Endothelial cell of umbilical vein (primary cell): ENCODE measurements at regions not wholly inside any gene's neighbourhood (a gene's known extent, or its start where the extent isn't known, plus 50 kb on each side); places are given as distances from the start of the nearest gene placed in this dataset.

Experiments
- BruUV-seq: library from RNA; stranded (reverse); fragments of 400-500 nt; replicated peaks from 2 replicates; lab custom pipeline; 2021; lab: Mats Ljungman, UMichigan
- CTCF ChIA-PET: fragments of 300-600, 350-600 bp; sonication (Branson Sonifier 250); formaldehyde crosslinking; loops from one replicate; lab custom pipeline; 2021; ENCODE audit warnings: antibody characterized with exemption, inconsistent platforms; lab: Charles Lee
- POLR2A ChIA-PET: fragments of 300-600, 350-600 bp; sonication (Branson Sonifier 250); formaldehyde crosslinking; loops from one replicate; lab custom pipeline; 2021; ENCODE audit warnings: antibody characterized with exemption, inconsistent platforms; lab: Charles Lee
- DNase-seq: peaks from one replicate; pipeline ENCODE4 v3.0.0-alpha.2; 2011; ENCODE audit warnings: low read depth, low spot score
- FAIRE-seq: peaks from 2 replicates; lab custom pipeline; 2011; peaks lifted over from hg19 to GRCh38; lab: Jason Lieb, UNC
- H2AFZ ChIP-seq: 2 replicates; pipeline ENCODE4 v1.6.0; 2012; ENCODE audit warnings: low read depth, low read length, control low read depth, inconsistent platforms
- H3K27ac ChIP-seq: 2 replicates; pipeline ENCODE4 v1.5.1; 2011; ENCODE audit warnings: low read depth, mild to moderate bottlenecking, control low read depth, low read length, moderate library complexity; ENCODE audit not compliant: insufficient read depth
- H3K27me3 ChIP-seq, 2 experiments: 2 replicates each; pipeline versions ENCODE4 v1.6.0 to v1.6.1; 2011; ENCODE audit warnings: low read length in 2 of 2, mixed read lengths in 1 of 2; ENCODE audit not compliant: control insufficient read depth in 2 of 2, insufficient read depth in 2 of 2
- H3K36me3 ChIP-seq, 2 experiments: 2 replicates in 1 of 2; 3 replicates in 1 of 2; pipeline ENCODE4 v1.5.1; 2011; ENCODE audit warnings: low read length in 2 of 2, mild to moderate bottlenecking in 1 of 2, moderate library complexity in 1 of 2; ENCODE audit not compliant: control insufficient read depth in 2 of 2, insufficient read depth in 2 of 2; ENCODE audit errors: extremely low read depth in 1 of 2
- H3K4me1 ChIP-seq: 3 replicates; pipeline ENCODE4 v1.5.1; 2011; ENCODE audit warnings: mild to moderate bottlenecking, low read length; ENCODE audit not compliant: control insufficient read depth, insufficient read depth; ENCODE audit errors: extremely low read depth
- H3K4me2 ChIP-seq: 2 replicates; pipeline ENCODE4 v1.6.1; 2011; ENCODE audit warnings: low read length, control low read depth, mixed read lengths; ENCODE audit not compliant: insufficient read depth
- H3K4me3 ChIP-seq, 3 experiments: fragments of 200-600 bp in 1 of 3; sonication (generic), shearing (Covaris generic) in 1 of 3; replicated peaks in 1 of 3; 2 replicates each; pipeline ENCODE4 v1.5.1; 2011 to 2016; ENCODE audit warnings: control low read depth in 3 of 3, low read length in 3 of 3, mild to moderate bottlenecking in 2 of 3, inconsistent platforms in 1 of 3, low read depth in 1 of 3, moderate library complexity in 1 of 3; ENCODE audit not compliant: insufficient read depth in 1 of 3
- H3K79me2 ChIP-seq: 2 replicates; pipeline ENCODE4 v1.6.0; 2012; ENCODE audit warnings: low read length, inconsistent platforms; ENCODE audit not compliant: control insufficient read depth, insufficient read depth
- H3K9ac ChIP-seq: replicated peaks from 2 replicates; pipeline ENCODE3; 2011; ENCODE audit warnings: low read length, control low read depth; ENCODE audit not compliant: insufficient read depth; ENCODE audit errors: extremely low read depth
- H3K9me1 ChIP-seq: replicated peaks from 3 replicates; pipeline ENCODE4 v1.6.0; 2011; ENCODE audit warnings: mild to moderate bottlenecking, low read length; ENCODE audit not compliant: control insufficient read depth, insufficient read depth; ENCODE audit errors: extremely low read depth
- H3K9me3 ChIP-seq: replicated peaks from 2 replicates; pipeline ENCODE4 v1.5.1; 2012; ENCODE audit warnings: low read length, inconsistent platforms; ENCODE audit not compliant: control insufficient read depth, insufficient read depth
- H4K20me1 ChIP-seq: replicated peaks from 2 replicates; pipeline ENCODE3; 2011; ENCODE audit warnings: mild to moderate bottlenecking, low read length; ENCODE audit not compliant: control insufficient read depth, insufficient read depth; ENCODE audit errors: extremely low read depth
- EZH2 ChIP-seq: IDR thresholded peaks from 2 replicates; pipeline ENCODE4 v1.6.1; 2012; ENCODE audit warnings: borderline replicate concordance, low read depth, mild to moderate bottlenecking, moderate library complexity, low read length, inconsistent platforms; ENCODE audit not compliant: severe bottlenecking
- FOS ChIP-seq: IDR thresholded peaks from 2 replicates; pipeline ENCODE4 v1.6.1; 2011; ENCODE audit warnings: mild to moderate bottlenecking, low read length, moderate library complexity, borderline replicate concordance; ENCODE audit not compliant: insufficient read depth
- GATA2 ChIP-seq: IDR thresholded peaks from 2 replicates; pipeline ENCODE4 v1.7.0; 2011; ENCODE audit warnings: low read depth, mild to moderate bottlenecking, moderate library complexity, mixed read lengths, low read length; ENCODE audit not compliant: insufficient read length, insufficient read depth
- JUN ChIP-seq: IDR thresholded peaks from 2 replicates; pipeline ENCODE4 v1.6.1; 2011; ENCODE audit warnings: borderline replicate concordance, low read depth; ENCODE audit not compliant: insufficient read length, insufficient read depth
- MYC ChIP-seq: IDR thresholded peaks from one replicate; pipeline ENCODE4 v1.6.1; 2011; ENCODE audit warnings: mild to moderate bottlenecking, low read depth, low read length
- POLR2A ChIP-seq: IDR thresholded peaks from 2 replicates; pipeline ENCODE4 v1.6.1; 2012; ENCODE audit warnings: low read depth, mild to moderate bottlenecking, control low read depth, low read length
- POLR2AphosphoS5 ChIP-seq: IDR thresholded peaks from 2 replicates; pipeline ENCODE4 v1.6.1; 2012; ENCODE audit warnings: low read depth, mild to moderate bottlenecking, control low read depth, low read length, moderate library complexity; ENCODE audit not compliant: insufficient read depth
- dilution Hi-C: fragments of 300-500 bp; cut with MboI; formaldehyde crosslinking; loops from one replicate; pipeline ENCODE4 v1.15.0; 2019; ENCODE audit warnings: low sequenced_read_pairs; ENCODE audit not compliant: extremely low pct_ligation_motif_present
- intact Hi-C: fragments of 100-400 bp; cut with micrococcal nuclease; formaldehyde crosslinking; loops from one replicate; pipeline ENCODE4 v1.10.0; 2022
- TF ChIP-seq, protein P1 (sequence below), 2 donors: IDR thresholded peaks; 1 replicate in 1 of 2; 2 replicates in 1 of 2; pipeline ENCODE4 v1.5.1; 2011; ENCODE audit warnings: low read length in 2 of 2, mild to moderate bottlenecking in 2 of 2, moderate library complexity in 2 of 2, control low read depth in 1 of 2, inconsistent platforms in 1 of 2, low read depth in 1 of 2; ENCODE audit not compliant: insufficient read depth in 1 of 2; ENCODE audit errors: extremely low read depth in 1 of 2
- TF ChIP-seq, protein P2 (sequence below): IDR thresholded peaks from 2 replicates; pipeline ENCODE4 v1.6.1; 2011; ENCODE audit not compliant: insufficient read depth, insufficient read length

DNA sequence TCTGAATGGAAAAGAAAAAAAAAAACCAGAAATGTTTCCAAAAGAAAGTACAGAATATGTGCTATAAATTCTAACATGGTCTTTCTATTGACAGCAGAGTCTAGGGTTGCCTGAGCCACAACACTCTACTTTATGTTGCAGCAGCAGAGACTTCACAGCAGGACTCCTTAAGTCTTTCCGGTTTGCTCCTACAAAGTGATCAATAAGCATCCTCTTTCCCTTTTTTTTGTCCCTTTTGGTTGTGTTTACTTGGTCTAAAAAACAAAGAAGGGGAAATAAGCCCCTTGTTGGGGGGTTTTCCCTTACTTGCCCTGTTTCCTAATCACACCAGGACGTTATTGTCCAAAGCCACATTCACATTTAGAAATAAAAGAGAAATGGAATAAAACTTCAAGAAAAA lies 163.1 kb upstream of the MPPED2 start:
- TF ChIP-seq GATA2 (no peak), POLR2AphosphoS5 (no peak), EZH2 (no peak), POLR2A (no peak), FOS (no peak), MYC (no peak), JUN (no peak)
- TF ChIP-seq, protein P1, sequence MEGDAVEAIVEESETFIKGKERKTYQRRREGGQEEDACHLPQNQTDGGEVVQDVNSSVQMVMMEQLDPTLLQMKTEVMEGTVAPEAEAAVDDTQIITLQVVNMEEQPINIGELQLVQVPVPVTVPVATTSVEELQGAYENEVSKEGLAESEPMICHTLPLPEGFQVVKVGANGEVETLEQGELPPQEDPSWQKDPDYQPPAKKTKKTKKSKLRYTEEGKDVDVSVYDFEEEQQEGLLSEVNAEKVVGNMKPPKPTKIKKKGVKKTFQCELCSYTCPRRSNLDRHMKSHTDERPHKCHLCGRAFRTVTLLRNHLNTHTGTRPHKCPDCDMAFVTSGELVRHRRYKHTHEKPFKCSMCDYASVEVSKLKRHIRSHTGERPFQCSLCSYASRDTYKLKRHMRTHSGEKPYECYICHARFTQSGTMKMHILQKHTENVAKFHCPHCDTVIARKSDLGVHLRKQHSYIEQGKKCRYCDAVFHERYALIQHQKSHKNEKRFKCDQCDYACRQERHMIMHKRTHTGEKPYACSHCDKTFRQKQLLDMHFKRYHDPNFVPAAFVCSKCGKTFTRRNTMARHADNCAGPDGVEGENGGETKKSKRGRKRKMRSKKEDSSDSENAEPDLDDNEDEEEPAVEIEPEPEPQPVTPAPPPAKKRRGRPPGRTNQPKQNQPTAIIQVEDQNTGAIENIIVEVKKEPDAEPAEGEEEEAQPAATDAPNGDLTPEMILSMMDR (IDR thresholded peaks at IDR 0.05; ENCODE audit: extremely low read depth in 1 of 2, insufficient read depth in 1 of 2, low read depth in 1 of 2, low read length in 2 of 2) = no peak
- TF ChIP-seq, protein P2, sequence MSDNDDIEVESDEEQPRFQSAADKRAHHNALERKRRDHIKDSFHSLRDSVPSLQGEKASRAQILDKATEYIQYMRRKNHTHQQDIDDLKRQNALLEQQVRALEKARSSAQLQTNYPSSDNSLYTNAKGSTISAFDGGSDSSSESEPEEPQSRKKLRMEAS = no peak
- FAIRE-seq (no peak), DNase-seq (no peak)
- Histone ChIP-seq H3K4me2 (no peak overlapping the region), H3K9me1 (no peaks in the 10 kb centered on the region), H3K9ac (no peak overlapping the region), H3K27ac (no peak overlapping the region), H3K4me3 (no peak overlapping the region), H3K9me3 (no peaks in the 10 kb centered on the region), H4K20me1 (no peaks in the 10 kb centered on the region), H3K36me3 (no peaks in the 10 kb centered on the region), H3K79me2 (no peaks in the 10 kb centered on the region), H3K4me1 (no peaks in the 10 kb centered on the region), H2AFZ (no peak overlapping the region), H3K27me3 (peaks cover 0 to 4% of the 10 kb centered on the region in 2 experiments)
- intact Hi-C loops (no loop called here), dilution Hi-C loops (no loop called here)
- ChIA-PET POLR2A (no interaction called here), CTCF (no interaction called here)
- BruUV-seq = no TSS peak
